Esophagus muscularis mucosa (tissue), 4 donors: ENCODE measurements at regions not wholly inside any gene's neighbourhood (a gene's known extent, or its start where the extent isn't known, plus 50 kb on each side); places are given as distances from the start of the nearest gene placed in this dataset.

Experiments used
- EP300 ChIP-seq: sonication (generic); formaldehyde crosslinking; IDR thresholded peaks from one replicate; pipeline ENCODE4 v1.6.1; 2017; ENCODE audit warnings: antibody characterized with exemption
- POLR2A ChIP-seq: fragments of 450-650 bp; IDR thresholded peaks from one replicate; pipeline ENCODE4 v1.6.1; 2017; ENCODE audit warnings: antibody characterized with exemption, moderate library complexity, mild to moderate bottlenecking, low read depth
- TF ChIP-seq, protein P1 (sequence below), 3 experiments: fragments of 200-600 bp in 2 of 3; fragments of 450-650 bp in 1 of 3; sonication (generic) in 2 of 3; IDR thresholded peaks; one replicate each; pipeline ENCODE4 v1.5.1; 2017 to 2019; ENCODE audit warnings: antibody characterized with exemption in 3 of 3, mild to moderate bottlenecking in 2 of 3, moderate library complexity in 1 of 3

DNA sequence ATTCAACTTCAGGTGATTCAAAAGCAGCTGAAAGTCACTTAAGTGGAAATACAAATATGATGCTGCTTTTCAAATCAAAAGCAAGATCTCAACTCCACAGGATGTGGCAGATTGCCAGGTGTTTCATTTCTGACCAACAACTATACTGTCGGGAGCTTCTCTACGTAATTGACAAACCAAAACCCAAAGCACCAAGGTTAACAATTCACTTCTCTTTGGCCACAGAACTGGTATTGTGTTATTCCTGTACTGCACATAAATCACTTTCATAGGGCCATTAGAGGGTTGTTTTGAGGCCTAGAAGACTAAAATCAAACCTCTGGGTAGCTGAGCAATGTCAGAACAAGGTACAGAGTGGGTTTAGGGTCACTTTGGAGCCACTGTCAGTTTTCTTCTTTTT, 169.7 kb downstream of the HAO1 start:
- TF ChIP-seq, protein P1, sequence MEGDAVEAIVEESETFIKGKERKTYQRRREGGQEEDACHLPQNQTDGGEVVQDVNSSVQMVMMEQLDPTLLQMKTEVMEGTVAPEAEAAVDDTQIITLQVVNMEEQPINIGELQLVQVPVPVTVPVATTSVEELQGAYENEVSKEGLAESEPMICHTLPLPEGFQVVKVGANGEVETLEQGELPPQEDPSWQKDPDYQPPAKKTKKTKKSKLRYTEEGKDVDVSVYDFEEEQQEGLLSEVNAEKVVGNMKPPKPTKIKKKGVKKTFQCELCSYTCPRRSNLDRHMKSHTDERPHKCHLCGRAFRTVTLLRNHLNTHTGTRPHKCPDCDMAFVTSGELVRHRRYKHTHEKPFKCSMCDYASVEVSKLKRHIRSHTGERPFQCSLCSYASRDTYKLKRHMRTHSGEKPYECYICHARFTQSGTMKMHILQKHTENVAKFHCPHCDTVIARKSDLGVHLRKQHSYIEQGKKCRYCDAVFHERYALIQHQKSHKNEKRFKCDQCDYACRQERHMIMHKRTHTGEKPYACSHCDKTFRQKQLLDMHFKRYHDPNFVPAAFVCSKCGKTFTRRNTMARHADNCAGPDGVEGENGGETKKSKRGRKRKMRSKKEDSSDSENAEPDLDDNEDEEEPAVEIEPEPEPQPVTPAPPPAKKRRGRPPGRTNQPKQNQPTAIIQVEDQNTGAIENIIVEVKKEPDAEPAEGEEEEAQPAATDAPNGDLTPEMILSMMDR (IDR thresholded peaks at IDR 0.05): no peak
- TF ChIP-seq POLR2A: no peak
- no peak for TF ChIP-seq EP300
